ENCODE measurements at regions not wholly inside any gene's neighbourhood (a gene's known extent, or its start where the extent isn't known, plus 50 kb on each side); places are given as distances from the start of the nearest gene placed in this dataset.

GRCh38 chr5:96283589-96283988, 149.5 kb downstream of the PCSK1 start:
- peaks cover 0 to 16% (median 8%) of the 10 kb centered on the region in 4 donors for H3K4me1 ChIP-seq
- no peak overlapping the region for H3K4me3 ChIP-seq
- no peaks in the 10 kb centered on the region for H3K9me3 ChIP-seq
- H3K27me3 ChIP-seq: no peaks in the 10 kb centered on the region
- no peak overlapping the region for H3K27ac ChIP-seq
- H3K36me3 ChIP-seq: no peaks in the 10 kb centered on the region
- WGBS, 2 donors (ENCODE audit: low coverage in 1 of 2): 23 to 27% methylated on average over 4 to 5 of the region's 5 CpGs
- DNase-seq: no peak
- in situ Hi-C loops (cut with MboI; ENCODE audit: low pct_ligation_motif_present in 1 of 4, low pct_unique_long_range_greater_than_20kb in 1 of 4, low sequenced_read_pairs in 3 of 4) (no loop called here), intact Hi-C loops (cut with DNase I; ENCODE audit: low total_unique reads) (no loop called here)
- no peak for TF ChIP-seq EP300 (IDR thresholded peaks at IDR 0.05; ENCODE audit: low read depth)
- TF ChIP-seq POLR2A (IDR thresholded peaks at IDR 0.05): no peak
- TF ChIP-seq POLR2AphosphoS5 (IDR thresholded peaks at IDR 0.05): no peak
- TF ChIP-seq, protein P1, sequence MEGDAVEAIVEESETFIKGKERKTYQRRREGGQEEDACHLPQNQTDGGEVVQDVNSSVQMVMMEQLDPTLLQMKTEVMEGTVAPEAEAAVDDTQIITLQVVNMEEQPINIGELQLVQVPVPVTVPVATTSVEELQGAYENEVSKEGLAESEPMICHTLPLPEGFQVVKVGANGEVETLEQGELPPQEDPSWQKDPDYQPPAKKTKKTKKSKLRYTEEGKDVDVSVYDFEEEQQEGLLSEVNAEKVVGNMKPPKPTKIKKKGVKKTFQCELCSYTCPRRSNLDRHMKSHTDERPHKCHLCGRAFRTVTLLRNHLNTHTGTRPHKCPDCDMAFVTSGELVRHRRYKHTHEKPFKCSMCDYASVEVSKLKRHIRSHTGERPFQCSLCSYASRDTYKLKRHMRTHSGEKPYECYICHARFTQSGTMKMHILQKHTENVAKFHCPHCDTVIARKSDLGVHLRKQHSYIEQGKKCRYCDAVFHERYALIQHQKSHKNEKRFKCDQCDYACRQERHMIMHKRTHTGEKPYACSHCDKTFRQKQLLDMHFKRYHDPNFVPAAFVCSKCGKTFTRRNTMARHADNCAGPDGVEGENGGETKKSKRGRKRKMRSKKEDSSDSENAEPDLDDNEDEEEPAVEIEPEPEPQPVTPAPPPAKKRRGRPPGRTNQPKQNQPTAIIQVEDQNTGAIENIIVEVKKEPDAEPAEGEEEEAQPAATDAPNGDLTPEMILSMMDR (IDR thresholded peaks at IDR 0.05): no peak

DNA sequence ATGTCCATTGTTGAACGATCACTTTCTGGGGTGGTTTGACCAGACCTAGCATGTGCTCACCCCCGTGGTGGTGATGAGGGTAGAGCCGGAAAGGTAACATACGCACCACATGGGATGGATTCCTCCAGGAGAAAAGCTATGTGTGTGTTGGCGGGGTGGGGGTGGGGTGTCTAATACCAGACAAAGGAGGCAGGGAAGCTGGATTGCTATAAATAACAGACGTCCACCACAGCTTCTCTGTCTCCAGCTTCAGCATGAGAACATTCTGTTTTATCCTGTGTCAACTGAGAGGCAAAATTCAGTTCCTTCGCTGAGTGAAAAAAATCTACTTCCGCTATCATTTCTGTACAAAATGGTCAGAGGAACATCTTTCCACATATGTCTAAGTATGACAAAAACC, 151.0 kb downstream of the PCSK1 start:
- Histone ChIP-seq H3K27ac (no peak overlapping the region), H3K9me3 (no peaks in the 10 kb centered on the region), H3K36me3 (no peaks in the 10 kb centered on the region), H3K27me3 (no peaks in the 10 kb centered on the region), H3K4me3 (no peak overlapping the region), H3K4me1 (peaks cover 0 to 16% (median 8%) of the 10 kb centered on the region in 4 donors)
- no peak for DNase-seq
- in situ Hi-C loops (cut with MboI; ENCODE audit: low pct_ligation_motif_present in 1 of 4, low pct_unique_long_range_greater_than_20kb in 1 of 4, low sequenced_read_pairs in 3 of 4): no loop called here
- TF ChIP-seq POLR2A (IDR thresholded peaks at IDR 0.05) (no peak), POLR2AphosphoS5 (IDR thresholded peaks at IDR 0.05) (no peak), EP300 (IDR thresholded peaks at IDR 0.05; ENCODE audit: low read depth) (no peak)
- TF ChIP-seq, protein P1 (IDR thresholded peaks at IDR 0.05): no peak
- intact Hi-C loops (cut with DNase I; ENCODE audit: low total_unique reads): no loop called here
- WGBS, 2 donors (ENCODE audit: low coverage in 1 of 2): 90 to 91% methylated on average over 2 to 8 of the region's 8 CpGs

GRCh38 chr5:96280946-96281393, 152.1 kb downstream of the PCSK1 start:
- DNase-seq: no peak
- 80 to 90% methylated on average over 1 to 2 of the region's 2 CpGs for WGBS, 2 donors (ENCODE audit: low coverage in 1 of 2)
- Histone ChIP-seq H3K4me3 (no peak overlapping the region), H3K27ac (no peak overlapping the region), H3K27me3 (no peaks in the 10 kb centered on the region), H3K36me3 (no peaks in the 10 kb centered on the region), H3K4me1 (peaks cover 0 to 16% (median 8%) of the 10 kb centered on the region in 4 donors), H3K9me3 (no peaks in the 10 kb centered on the region)
- in situ Hi-C loops (cut with MboI; ENCODE audit: low pct_ligation_motif_present in 1 of 4, low pct_unique_long_range_greater_than_20kb in 1 of 4, low sequenced_read_pairs in 3 of 4) (no loop called here), intact Hi-C loops (cut with DNase I; ENCODE audit: low total_unique reads) (no loop called here)
- TF ChIP-seq EP300 (IDR thresholded peaks at IDR 0.05; ENCODE audit: low read depth): no peak
- TF ChIP-seq POLR2AphosphoS5 (IDR thresholded peaks at IDR 0.05): no peak
- TF ChIP-seq POLR2A (IDR thresholded peaks at IDR 0.05): no peak
- TF ChIP-seq, protein P1 (IDR thresholded peaks at IDR 0.05): no peak

DNA sequence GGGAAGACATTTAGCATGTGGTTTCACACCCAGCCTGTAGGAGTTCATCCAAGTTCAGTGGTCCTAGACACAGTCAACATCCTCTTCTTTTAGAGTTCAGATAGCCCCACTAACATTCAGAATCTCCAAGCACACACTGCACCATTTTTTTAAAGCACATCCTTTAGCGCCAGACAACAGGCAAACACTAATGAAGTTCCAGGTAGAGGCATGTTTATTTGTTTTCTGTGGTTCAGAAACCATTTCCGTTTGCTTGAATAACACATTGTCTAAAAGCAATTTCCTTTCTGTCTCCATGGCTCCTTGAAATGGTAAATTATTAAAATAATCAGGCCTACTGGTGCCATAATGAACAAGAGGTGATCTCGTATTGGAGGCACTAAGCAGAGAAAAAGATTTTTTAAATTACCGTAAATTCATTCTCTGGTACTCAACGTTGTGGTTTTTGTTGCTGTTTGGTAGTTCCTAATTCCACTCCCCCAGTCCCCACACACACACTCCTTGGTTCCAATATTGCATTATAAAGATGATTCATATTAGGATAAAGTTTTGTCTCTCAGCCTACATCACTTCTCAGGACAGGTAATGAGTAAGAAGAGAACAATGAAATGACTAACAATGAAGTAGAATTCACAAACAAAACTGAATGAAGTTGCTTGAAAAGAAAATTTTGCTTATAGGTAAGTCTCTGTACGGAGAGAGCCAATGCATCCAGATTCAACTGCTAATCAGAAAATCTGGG, 153.1 kb downstream of the PCSK1 start:
- Histone ChIP-seq H3K4me1 (peaks cover 0 to 12% (median 8%) of the 10 kb centered on the region in 4 donors), H3K36me3 (no peaks in the 10 kb centered on the region), H3K27me3 (no peaks in the 10 kb centered on the region), H3K4me3 (no peak overlapping the region), H3K27ac (no peak overlapping the region), H3K9me3 (no peaks in the 10 kb centered on the region)
- no peak for DNase-seq
- intact Hi-C loops (cut with DNase I; ENCODE audit: low total_unique reads): no loop called here
- TF ChIP-seq POLR2A (IDR thresholded peaks at IDR 0.05) (no peak), EP300 (IDR thresholded peaks at IDR 0.05; ENCODE audit: low read depth) (no peak), POLR2AphosphoS5 (IDR thresholded peaks at IDR 0.05) (no peak)
- TF ChIP-seq, protein P1 (IDR thresholded peaks at IDR 0.05): no peak
- in situ Hi-C loops (cut with MboI; ENCODE audit: low pct_ligation_motif_present in 1 of 4, low pct_unique_long_range_greater_than_20kb in 1 of 4, low sequenced_read_pairs in 3 of 4): no loop called here
- WGBS, 2 donors (ENCODE audit: low coverage in 1 of 2): 78 to 79% methylated on average over 6 of the region's 6 CpGs
